OCI-LY1 (cell line): ENCODE measurements at regions not wholly inside any gene's neighbourhood (a gene's known extent, or its start where the extent isn't known, plus 50 kb on each side); places are given as distances from the start of the nearest gene placed in this dataset.

ENCODE experiments used
- H2AFZ ChIP-seq: fragments of 200-600 bp; sonication (generic), shearing (Covaris generic); 2 replicates; pipeline ENCODE4 v1.6.0; 2014; ENCODE audit warnings: antibody characterized with exemption, mild to moderate bottlenecking, low read length
- H3F3A ChIP-seq: fragments of 200-600 bp; sonication (generic), shearing (Covaris generic); 2 replicates; pipeline ENCODE4 v1.6.0; 2014; ENCODE audit warnings: mild to moderate bottlenecking, antibody characterized with exemption, low read length, moderate library complexity; ENCODE audit not compliant: insufficient read depth
- H3K27ac ChIP-seq: fragments of 200-600 bp; sonication (generic); 2 replicates; pipeline ENCODE4 v1.5.1; 2014; ENCODE audit warnings: low read length, mixed run types, mild to moderate bottlenecking, low read depth; ENCODE audit not compliant: poor library complexity, severe bottlenecking
- H3K27me3 ChIP-seq: fragments of 200-600 bp; sonication (generic); 2 replicates; pipeline ENCODE4 v1.6.0; 2014; ENCODE audit warnings: antibody characterized with exemption, mild to moderate bottlenecking, low read length, moderate library complexity; ENCODE audit not compliant: insufficient read depth
- H3K36me3 ChIP-seq: fragments of 200-600 bp; sonication (generic); 2 replicates; pipeline ENCODE4 v1.6.1; 2014; ENCODE audit warnings: mild to moderate bottlenecking, antibody characterized with exemption, low read length, moderate library complexity, mixed read lengths; ENCODE audit not compliant: insufficient read depth
- H3K4me1 ChIP-seq: fragments of 200-600 bp; sonication (generic); 2 replicates; pipeline ENCODE4 v1.5.1; 2014; ENCODE audit warnings: mild to moderate bottlenecking, low read length, moderate library complexity; ENCODE audit not compliant: insufficient read depth, severe bottlenecking
- H3K4me2 ChIP-seq: fragments of 200-600 bp; sonication (generic), shearing (Covaris generic); 2 replicates; pipeline ENCODE4 v1.6.1; 2014; ENCODE audit warnings: low read length
- H3K4me3 ChIP-seq: fragments of 200-600 bp; sonication (generic); 2 replicates; pipeline ENCODE4 v1.5.1; 2014; ENCODE audit warnings: low read length, low read depth, mild to moderate bottlenecking, mixed read lengths; ENCODE audit not compliant: poor library complexity, severe bottlenecking
- H3K79me2 ChIP-seq: fragments of 200-600 bp; shearing (Covaris generic); 2 replicates; pipeline ENCODE4 v1.6.1; 2016; ENCODE audit warnings: mixed run types, low read length, mixed read lengths; ENCODE audit not compliant: insufficient read depth
- H3K9ac ChIP-seq: fragments of 200-600 bp; sonication (generic), shearing (Covaris generic); 2 replicates; pipeline ENCODE4 v1.6.1; 2014; ENCODE audit warnings: mild to moderate bottlenecking, low read length, mixed read lengths
- H3K9me2 ChIP-seq: fragments of 200-600 bp; sonication (generic), shearing (Covaris generic); 2 replicates; pipeline ENCODE4 v1.6.1; 2014; ENCODE audit warnings: low read depth, mild to moderate bottlenecking, low read length, mixed read lengths
- H3K9me3 ChIP-seq: fragments of 200-600 bp; shearing (Covaris generic); 2 replicates; pipeline ENCODE4 v1.6.1; 2014; ENCODE audit warnings: low read length, mixed read lengths
- H4K20me1 ChIP-seq: fragments of 200-600 bp; sonication (generic), shearing (Covaris generic); 2 replicates; pipeline ENCODE4 v1.6.0; 2016; ENCODE audit warnings: mild to moderate bottlenecking, low read length; ENCODE audit not compliant: insufficient read depth
- EZH2 ChIP-seq: fragments of 200-600 bp; sonication (generic), shearing (Covaris generic); IDR thresholded peaks from 2 replicates; pipeline ENCODE4 v1.8.0; 2017; ENCODE audit warnings: borderline replicate concordance, mixed run types, mild to moderate bottlenecking, antibody characterized with exemption, low read length, moderate library complexity, mixed read lengths
- TF ChIP-seq, protein P1 (sequence below): fragments of 200-600 bp; sonication (generic), shearing (Covaris generic); IDR thresholded peaks from 2 replicates; pipeline ENCODE4 v1.5.1; 2017; ENCODE audit warnings: mild to moderate bottlenecking, antibody characterized with exemption, low read length, moderate library complexity, mixed read lengths

GRCh38 chr18:51370996-51371395 is 173.5 kb upstream of the MEX3C start:
- H3K4me2 ChIP-seq, result no peak overlapping the region
- no peaks in the 10 kb centered on the region for H3K9me3 ChIP-seq
- H3F3A ChIP-seq, result no peaks in the 10 kb centered on the region
- no peaks in the 10 kb centered on the region for H3K79me2 ChIP-seq
- no peaks in the 10 kb centered on the region for H3K4me1 ChIP-seq
- no peak overlapping the region for H3K9ac ChIP-seq
- TF ChIP-seq, protein P1, sequence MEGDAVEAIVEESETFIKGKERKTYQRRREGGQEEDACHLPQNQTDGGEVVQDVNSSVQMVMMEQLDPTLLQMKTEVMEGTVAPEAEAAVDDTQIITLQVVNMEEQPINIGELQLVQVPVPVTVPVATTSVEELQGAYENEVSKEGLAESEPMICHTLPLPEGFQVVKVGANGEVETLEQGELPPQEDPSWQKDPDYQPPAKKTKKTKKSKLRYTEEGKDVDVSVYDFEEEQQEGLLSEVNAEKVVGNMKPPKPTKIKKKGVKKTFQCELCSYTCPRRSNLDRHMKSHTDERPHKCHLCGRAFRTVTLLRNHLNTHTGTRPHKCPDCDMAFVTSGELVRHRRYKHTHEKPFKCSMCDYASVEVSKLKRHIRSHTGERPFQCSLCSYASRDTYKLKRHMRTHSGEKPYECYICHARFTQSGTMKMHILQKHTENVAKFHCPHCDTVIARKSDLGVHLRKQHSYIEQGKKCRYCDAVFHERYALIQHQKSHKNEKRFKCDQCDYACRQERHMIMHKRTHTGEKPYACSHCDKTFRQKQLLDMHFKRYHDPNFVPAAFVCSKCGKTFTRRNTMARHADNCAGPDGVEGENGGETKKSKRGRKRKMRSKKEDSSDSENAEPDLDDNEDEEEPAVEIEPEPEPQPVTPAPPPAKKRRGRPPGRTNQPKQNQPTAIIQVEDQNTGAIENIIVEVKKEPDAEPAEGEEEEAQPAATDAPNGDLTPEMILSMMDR, result no peak
- no peak for TF ChIP-seq EZH2
- no peak overlapping the region for H3K4me3 ChIP-seq
- no peak overlapping the region for H3K27ac ChIP-seq
- H4K20me1 ChIP-seq, result no peaks in the 10 kb centered on the region
- no peaks in the 10 kb centered on the region for H3K9me2 ChIP-seq
- no peaks in the 10 kb centered on the region for H3K36me3 ChIP-seq
- H3K27me3 ChIP-seq, result no peaks in the 10 kb centered on the region
- no peak overlapping the region for H2AFZ ChIP-seq

DNA sequence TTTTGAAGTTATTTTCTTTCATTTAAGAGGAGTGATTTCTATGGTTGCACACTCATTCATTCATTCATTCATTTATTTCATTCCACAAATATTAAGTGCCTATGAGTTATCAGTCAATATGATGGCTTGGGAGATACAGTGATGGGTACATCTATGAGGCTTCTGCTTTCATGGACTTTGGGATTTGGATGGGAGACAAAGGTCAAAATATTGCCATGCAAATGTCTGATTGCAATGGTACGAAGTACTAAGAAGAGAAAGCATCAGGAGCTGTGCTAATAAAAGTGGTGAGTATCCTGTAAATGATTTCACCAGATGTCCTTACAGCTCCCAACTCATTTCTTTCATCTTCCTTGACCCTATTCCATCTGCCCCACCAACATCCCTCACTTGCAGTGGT is 174.4 kb upstream of the MEX3C start:
- Histone ChIP-seq H3K9ac (no peak overlapping the region), H4K20me1 (no peaks in the 10 kb centered on the region), H2AFZ (no peak overlapping the region), H3K9me2 (no peaks in the 10 kb centered on the region), H3K27me3 (no peaks in the 10 kb centered on the region), H3K36me3 (no peaks in the 10 kb centered on the region), H3K4me3 (no peak overlapping the region), H3K9me3 (no peaks in the 10 kb centered on the region), H3K4me1 (no peaks in the 10 kb centered on the region), H3K27ac (no peak overlapping the region), H3K79me2 (no peaks in the 10 kb centered on the region), H3K4me2 (no peak overlapping the region), H3F3A (no peaks in the 10 kb centered on the region)
- TF ChIP-seq EZH2, result no peak
- TF ChIP-seq, protein P1, result no peak

DNA sequence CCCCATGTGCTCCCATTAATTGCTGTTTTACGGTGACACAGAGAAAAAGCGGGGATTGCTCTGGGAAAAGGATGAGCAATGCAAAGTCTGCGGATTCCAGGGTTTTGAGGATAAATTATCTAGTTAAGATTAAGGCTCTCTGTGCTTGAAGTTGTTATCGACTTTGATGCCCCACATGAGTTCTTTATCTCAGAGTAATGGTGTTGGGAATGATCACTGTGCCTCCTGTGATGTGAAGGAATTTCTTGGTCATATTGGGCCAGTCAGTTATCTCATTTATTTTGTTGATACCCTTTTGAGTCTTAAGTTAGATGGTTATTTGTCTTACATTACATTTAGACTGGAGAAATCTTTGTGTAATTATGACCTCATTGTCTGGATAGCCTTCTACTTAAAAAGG is 184.6 kb upstream of the MEX3C start:
- no peaks in the 10 kb centered on the region for H3K79me2 ChIP-seq
- no peak overlapping the region for H3K4me3 ChIP-seq
- H3F3A ChIP-seq, result no peaks in the 10 kb centered on the region
- no peaks in the 10 kb centered on the region for H3K36me3 ChIP-seq
- TF ChIP-seq EZH2, result no peak
- TF ChIP-seq, protein P1, result no peak
- H3K27me3 ChIP-seq, result no peaks in the 10 kb centered on the region
- H3K9me2 ChIP-seq, result no peaks in the 10 kb centered on the region
- no peak overlapping the region for H3K27ac ChIP-seq
- no peaks in the 10 kb centered on the region for H4K20me1 ChIP-seq
- no peak overlapping the region for H3K9ac ChIP-seq
- H3K9me3 ChIP-seq, result no peaks in the 10 kb centered on the region
- no peaks in the 10 kb centered on the region for H3K4me1 ChIP-seq
- H3K4me2 ChIP-seq, result no peak overlapping the region
- no peak overlapping the region for H2AFZ ChIP-seq
